ENCODE measurements at regions not wholly inside any gene's neighbourhood (a gene's known extent, or its start where the extent isn't known, plus 50 kb on each side); places are given as distances from the start of the nearest gene placed in this dataset.
"Not testable (repeated sequence)": the region's sequence is repeated elsewhere in the genome, so short reads cannot be mapped to it uniquely, and the experiment has no call there.

DNA sequence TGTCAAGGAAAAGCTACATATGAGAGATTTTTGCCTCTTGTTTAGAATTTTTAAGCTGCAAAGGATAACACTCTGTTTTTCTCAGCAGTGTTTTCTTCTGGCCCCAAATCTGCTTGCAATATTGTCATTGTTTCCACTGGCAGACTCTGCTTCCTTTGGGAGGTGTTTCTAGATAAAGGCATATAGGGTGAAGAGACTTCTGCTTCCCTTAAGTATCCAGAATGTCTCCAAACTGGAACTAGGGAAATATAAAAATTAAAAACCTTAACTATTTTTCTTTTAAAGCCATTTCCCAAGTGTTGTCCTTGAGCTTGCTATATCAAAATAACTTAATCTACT, 225.8 kb downstream of the CGGBP1 start:
- Histone ChIP-seq H3K27ac (ENCODE audit: low read length) (no peak overlapping the region), H2AFZ (ENCODE audit: low read depth, low read length) (no peak overlapping the region), H3K4me2 (ENCODE audit: insufficient read depth, low read length) (no peak overlapping the region), H3K4me3 (ENCODE audit: low read depth in 1 of 2, low read length in 2 of 2) (no peak overlapping the region), H3K27me3 (ENCODE audit: insufficient read depth, low read length, poor library complexity) (no peaks in the 10 kb centered on the region), H3K9ac (ENCODE audit: low read depth, low read length) (no peak overlapping the region), H3K4me1 (ENCODE audit: insufficient read depth, low read length) (no peaks in the 10 kb centered on the region), H3K79me2 (ENCODE audit: insufficient read depth, low read length) (no peaks in the 10 kb centered on the region), H3K9me3 (ENCODE audit: insufficient read depth, low read length, severe bottlenecking) (no peaks in the 10 kb centered on the region), H4K20me1 (ENCODE audit: insufficient read depth, low read length) (no peaks in the 10 kb centered on the region), H3K36me3 (ENCODE audit: insufficient read depth, low read length) (no peaks in the 10 kb centered on the region)
- ATAC-seq (ENCODE audit: insufficient read depth, low read depth) (no peak), DNase-seq (no peak)
- TF ChIP-seq EZH2 (IDR thresholded peaks at IDR 0.05; ENCODE audit: borderline replicate concordance, low read depth, low read length, severe bottlenecking) = no peak
- TF ChIP-seq, protein P1, sequence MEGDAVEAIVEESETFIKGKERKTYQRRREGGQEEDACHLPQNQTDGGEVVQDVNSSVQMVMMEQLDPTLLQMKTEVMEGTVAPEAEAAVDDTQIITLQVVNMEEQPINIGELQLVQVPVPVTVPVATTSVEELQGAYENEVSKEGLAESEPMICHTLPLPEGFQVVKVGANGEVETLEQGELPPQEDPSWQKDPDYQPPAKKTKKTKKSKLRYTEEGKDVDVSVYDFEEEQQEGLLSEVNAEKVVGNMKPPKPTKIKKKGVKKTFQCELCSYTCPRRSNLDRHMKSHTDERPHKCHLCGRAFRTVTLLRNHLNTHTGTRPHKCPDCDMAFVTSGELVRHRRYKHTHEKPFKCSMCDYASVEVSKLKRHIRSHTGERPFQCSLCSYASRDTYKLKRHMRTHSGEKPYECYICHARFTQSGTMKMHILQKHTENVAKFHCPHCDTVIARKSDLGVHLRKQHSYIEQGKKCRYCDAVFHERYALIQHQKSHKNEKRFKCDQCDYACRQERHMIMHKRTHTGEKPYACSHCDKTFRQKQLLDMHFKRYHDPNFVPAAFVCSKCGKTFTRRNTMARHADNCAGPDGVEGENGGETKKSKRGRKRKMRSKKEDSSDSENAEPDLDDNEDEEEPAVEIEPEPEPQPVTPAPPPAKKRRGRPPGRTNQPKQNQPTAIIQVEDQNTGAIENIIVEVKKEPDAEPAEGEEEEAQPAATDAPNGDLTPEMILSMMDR (IDR thresholded peaks at IDR 0.05; ENCODE audit: borderline replicate concordance, extremely low read depth, low read length, poor library complexity, severe bottlenecking) = no peak

- TF ChIP-seq EZH2 (IDR thresholded peaks at IDR 0.05; ENCODE audit: borderline replicate concordance, low read depth, low read length, severe bottlenecking) = no peak
- TF ChIP-seq, protein P1 (IDR thresholded peaks at IDR 0.05; ENCODE audit: borderline replicate concordance, extremely low read depth, low read length, poor library complexity, severe bottlenecking) = no peak
- no peak for ATAC-seq (ENCODE audit: insufficient read depth, low read depth)
Measured at GRCh38 chr3:87828046-87828445, 230.8 kb downstream of the CGGBP1 start.

GRCh38 chr3:87822563-87822962, 236.2 kb downstream of the CGGBP1 start:
- TF ChIP-seq, protein P1 (IDR thresholded peaks at IDR 0.05; ENCODE audit: borderline replicate concordance, extremely low read depth, low read length, poor library complexity, severe bottlenecking) = no peak
- TF ChIP-seq EZH2 (IDR thresholded peaks at IDR 0.05; ENCODE audit: borderline replicate concordance, low read depth, low read length, severe bottlenecking) = no peak
- Histone ChIP-seq H3K4me3 (ENCODE audit: low read depth in 1 of 2, low read length in 2 of 2) (no peak overlapping the region), H3K9ac (ENCODE audit: low read depth, low read length) (no peak overlapping the region), H4K20me1 (ENCODE audit: insufficient read depth, low read length) (no peaks in the 10 kb centered on the region), H3K4me1 (ENCODE audit: insufficient read depth, low read length) (no peaks in the 10 kb centered on the region), H3K36me3 (ENCODE audit: insufficient read depth, low read length) (no peaks in the 10 kb centered on the region), H3K27me3 (ENCODE audit: insufficient read depth, low read length, poor library complexity) (no peaks in the 10 kb centered on the region), H3K27ac (ENCODE audit: low read length) (no peak overlapping the region), H2AFZ (ENCODE audit: low read depth, low read length) (no peak overlapping the region), H3K4me2 (ENCODE audit: insufficient read depth, low read length) (no peak overlapping the region), H3K9me3 (ENCODE audit: insufficient read depth, low read length, severe bottlenecking) (no peaks in the 10 kb centered on the region), H3K79me2 (ENCODE audit: insufficient read depth, low read length) (no peaks in the 10 kb centered on the region)
- DNase-seq (no peak), ATAC-seq (ENCODE audit: insufficient read depth, low read depth) (no peak)

More at GRCh38 chr3:87828046-87828445, 230.8 kb downstream of the CGGBP1 start:
- H3K9me3 ChIP-seq (ENCODE audit: insufficient read depth, low read length, severe bottlenecking) = no peaks in the 10 kb centered on the region
- H3K36me3 ChIP-seq (ENCODE audit: insufficient read depth, low read length) = no peaks in the 10 kb centered on the region
- H4K20me1 ChIP-seq (ENCODE audit: insufficient read depth, low read length) = no peaks in the 10 kb centered on the region
- H3K4me1 ChIP-seq (ENCODE audit: insufficient read depth, low read length) = no peaks in the 10 kb centered on the region
- H3K79me2 ChIP-seq (ENCODE audit: insufficient read depth, low read length) = no peaks in the 10 kb centered on the region
- no peaks in the 10 kb centered on the region for H3K27me3 ChIP-seq (ENCODE audit: insufficient read depth, low read length, poor library complexity)
- DNase-seq = no peak
- no peak overlapping the region for H3K27ac ChIP-seq (ENCODE audit: low read length)
- H2AFZ ChIP-seq (ENCODE audit: low read depth, low read length) = no peak overlapping the region
- H3K4me2 ChIP-seq (ENCODE audit: insufficient read depth, low read length) = no peak overlapping the region
- H3K4me3 ChIP-seq (ENCODE audit: low read depth in 1 of 2, low read length in 2 of 2) = no peak overlapping the region
- H3K9ac ChIP-seq (ENCODE audit: low read depth, low read length) = no peak overlapping the region

- ATAC-seq (ENCODE audit: insufficient read depth, low read depth); H3K9ac ChIP-seq (ENCODE audit: low read depth, low read length); H3K27me3 ChIP-seq (ENCODE audit: insufficient read depth, low read length, poor library complexity); H3K36me3 ChIP-seq (ENCODE audit: insufficient read depth, low read length); H3K4me3 ChIP-seq (ENCODE audit: low read depth in 1 of 2, low read length in 2 of 2); H2AFZ ChIP-seq (ENCODE audit: low read depth, low read length); H3K4me2 ChIP-seq (ENCODE audit: insufficient read depth, low read length); H4K20me1 ChIP-seq (ENCODE audit: insufficient read depth, low read length); H3K27ac ChIP-seq (ENCODE audit: low read length); H3K79me2 ChIP-seq (ENCODE audit: insufficient read depth, low read length); H3K4me1 ChIP-seq (ENCODE audit: insufficient read depth, low read length); H3K9me3 ChIP-seq (ENCODE audit: insufficient read depth, low read length, severe bottlenecking); DNase-seq: not testable (repeated sequence)
Measured at GRCh38 chr3:87813503-87813902, 245.3 kb downstream of the CGGBP1 start.

Measured in DND-41 (cell line).